ENCODE measurements at regions not wholly inside any gene's neighbourhood (a gene's known extent, or its start where the extent isn't known, plus 50 kb on each side); places are given as distances from the start of the nearest gene placed in this dataset.

DNA sequence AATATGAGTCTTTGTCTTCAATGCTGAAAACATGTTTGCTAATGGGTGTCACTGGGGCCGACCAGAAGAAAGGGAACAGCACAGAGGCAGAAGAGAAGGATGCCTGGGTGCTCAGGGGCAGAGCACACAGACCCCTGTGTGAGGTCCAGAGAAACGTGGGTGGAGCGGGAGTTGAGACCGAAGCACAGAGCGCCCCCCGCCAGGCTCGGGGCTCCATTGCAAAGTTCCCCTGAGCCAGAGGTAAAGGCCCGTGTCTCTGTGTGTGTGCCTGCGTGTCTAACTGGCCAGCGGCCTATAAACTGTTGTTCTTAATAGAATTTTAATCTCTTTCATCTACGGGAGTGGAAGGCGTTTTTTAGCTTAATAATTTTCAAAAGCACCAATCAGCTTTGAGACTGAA is 343.1 kb downstream of the TEX29 start:
- H3K36me3 ChIP-seq (ENCODE audit: insufficient read depth, low read length, poor library complexity, severe bottlenecking): no peaks in the 10 kb centered on the region
- BruUV-seq (replicated peaks): no TSS peak
- ChIA-PET CTCF (no interaction called here), POLR2A (ENCODE audit: low non-redundant PET) (no interaction called here)
- no peak overlapping the region for H3K27ac ChIP-seq (ENCODE audit: low read depth, low read length, poor library complexity, severe bottlenecking)
- no peak for DNase-seq (ENCODE audit: low spot score)
- intact Hi-C loops (cut with micrococcal nuclease; ENCODE audit: unreplicated experiment): no loop called here
- H3K9me3 ChIP-seq (ENCODE audit: low read depth, low read length, poor library complexity, severe bottlenecking): no peaks in the 10 kb centered on the region
- H3K27me3 ChIP-seq (replicated peaks; ENCODE audit: insufficient read depth, low read depth, low read length, poor library complexity): peaks cover 51% of the 10 kb centered on the region
- no peaks in the 10 kb centered on the region for H3K4me1 ChIP-seq (ENCODE audit: insufficient read depth, low read length, poor library complexity, severe bottlenecking)
- no peak overlapping the region for H3K4me3 ChIP-seq (ENCODE audit: low read depth, low read length, poor library complexity, severe bottlenecking)
- TF ChIP-seq EZH2 (IDR thresholded peaks at IDR 0.05; ENCODE audit: borderline replicate concordance, low read depth, low read length, poor library complexity, severe bottlenecking): no peak
- TF ChIP-seq, protein P1, sequence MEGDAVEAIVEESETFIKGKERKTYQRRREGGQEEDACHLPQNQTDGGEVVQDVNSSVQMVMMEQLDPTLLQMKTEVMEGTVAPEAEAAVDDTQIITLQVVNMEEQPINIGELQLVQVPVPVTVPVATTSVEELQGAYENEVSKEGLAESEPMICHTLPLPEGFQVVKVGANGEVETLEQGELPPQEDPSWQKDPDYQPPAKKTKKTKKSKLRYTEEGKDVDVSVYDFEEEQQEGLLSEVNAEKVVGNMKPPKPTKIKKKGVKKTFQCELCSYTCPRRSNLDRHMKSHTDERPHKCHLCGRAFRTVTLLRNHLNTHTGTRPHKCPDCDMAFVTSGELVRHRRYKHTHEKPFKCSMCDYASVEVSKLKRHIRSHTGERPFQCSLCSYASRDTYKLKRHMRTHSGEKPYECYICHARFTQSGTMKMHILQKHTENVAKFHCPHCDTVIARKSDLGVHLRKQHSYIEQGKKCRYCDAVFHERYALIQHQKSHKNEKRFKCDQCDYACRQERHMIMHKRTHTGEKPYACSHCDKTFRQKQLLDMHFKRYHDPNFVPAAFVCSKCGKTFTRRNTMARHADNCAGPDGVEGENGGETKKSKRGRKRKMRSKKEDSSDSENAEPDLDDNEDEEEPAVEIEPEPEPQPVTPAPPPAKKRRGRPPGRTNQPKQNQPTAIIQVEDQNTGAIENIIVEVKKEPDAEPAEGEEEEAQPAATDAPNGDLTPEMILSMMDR (conservative IDR thresholded peaks at IDR 0.05; ENCODE audit: low read depth, low read length): no peak

DNA sequence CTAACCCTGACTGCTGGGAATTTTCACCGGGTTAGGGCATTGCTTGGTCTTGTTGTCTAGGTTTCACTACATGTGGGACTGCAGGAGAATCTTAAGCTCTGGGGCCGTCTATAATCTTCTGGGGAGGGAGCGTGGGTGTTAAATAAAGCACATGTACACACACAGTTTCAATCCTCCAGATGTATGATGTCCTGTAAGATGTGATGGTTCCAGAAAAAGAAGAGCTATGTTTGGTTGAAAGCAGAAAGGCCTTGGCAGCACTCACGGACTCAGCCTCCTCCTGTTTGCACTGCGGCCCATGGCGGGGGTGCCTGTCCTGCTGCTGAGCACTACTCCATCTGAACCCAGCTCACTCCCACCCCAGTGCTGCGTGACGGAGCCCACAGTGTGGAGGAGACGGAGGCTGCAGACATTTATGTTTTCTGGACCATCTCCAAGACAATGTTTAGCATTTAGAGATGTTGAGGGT is 343.5 kb downstream of the TEX29 start:
- CTCF ChIA-PET: no interaction called here
- POLR2A ChIA-PET (ENCODE audit: low non-redundant PET): no interaction called here
- no TSS peak for BruUV-seq (replicated peaks)
- Histone ChIP-seq H3K4me3 (ENCODE audit: low read depth, low read length, poor library complexity, severe bottlenecking) (no peak overlapping the region), H3K9me3 (ENCODE audit: low read depth, low read length, poor library complexity, severe bottlenecking) (no peaks in the 10 kb centered on the region), H3K27me3 (replicated peaks; ENCODE audit: insufficient read depth, low read depth, low read length, poor library complexity) (peaks cover 46% of the 10 kb centered on the region), H3K4me1 (ENCODE audit: insufficient read depth, low read length, poor library complexity, severe bottlenecking) (no peaks in the 10 kb centered on the region), H3K36me3 (ENCODE audit: insufficient read depth, low read length, poor library complexity, severe bottlenecking) (no peaks in the 10 kb centered on the region), H3K27ac (ENCODE audit: low read depth, low read length, poor library complexity, severe bottlenecking) (no peak overlapping the region)
- intact Hi-C loops (cut with micrococcal nuclease; ENCODE audit: unreplicated experiment): no loop called here
- TF ChIP-seq, protein P1 (conservative IDR thresholded peaks at IDR 0.05; ENCODE audit: low read depth, low read length): no peak
- TF ChIP-seq EZH2 (IDR thresholded peaks at IDR 0.05; ENCODE audit: borderline replicate concordance, low read depth, low read length, poor library complexity, severe bottlenecking): no peak
- DNase-seq (ENCODE audit: low spot score): no peak

- intact Hi-C loops (cut with micrococcal nuclease; ENCODE audit: unreplicated experiment): no loop called here
- H3K27ac ChIP-seq (ENCODE audit: low read depth, low read length, poor library complexity, severe bottlenecking): no peak overlapping the region
- no peak for DNase-seq (ENCODE audit: low spot score)
- no peak overlapping the region for H3K4me3 ChIP-seq (ENCODE audit: low read depth, low read length, poor library complexity, severe bottlenecking)
- BruUV-seq (replicated peaks): no TSS peak
- ChIA-PET POLR2A (ENCODE audit: low non-redundant PET) (no interaction called here), CTCF (no interaction called here)
- H3K27me3 ChIP-seq (replicated peaks; ENCODE audit: insufficient read depth, low read depth, low read length, poor library complexity): peaks cover 39% of the 10 kb centered on the region
- no peaks in the 10 kb centered on the region for H3K4me1 ChIP-seq (ENCODE audit: insufficient read depth, low read length, poor library complexity, severe bottlenecking)
- TF ChIP-seq EZH2 (IDR thresholded peaks at IDR 0.05; ENCODE audit: borderline replicate concordance, low read depth, low read length, poor library complexity, severe bottlenecking): no peak
- TF ChIP-seq, protein P1 (conservative IDR thresholded peaks at IDR 0.05; ENCODE audit: low read depth, low read length): no peak
- H3K36me3 ChIP-seq (ENCODE audit: insufficient read depth, low read length, poor library complexity, severe bottlenecking): no peaks in the 10 kb centered on the region
- H3K9me3 ChIP-seq (ENCODE audit: low read depth, low read length, poor library complexity, severe bottlenecking): no peaks in the 10 kb centered on the region
Observed at GRCh38 chr13:111664696-111665095, 344.3 kb downstream of the TEX29 start.
